Left lobe of liver (tissue), 2 donors: ENCODE measurements at regions not wholly inside any gene's neighbourhood (a gene's known extent, or its start where the extent isn't known, plus 50 kb on each side); places are given as distances from the start of the nearest gene placed in this dataset.

Source experiments
- ATAC-seq: fragments of 200-7000 bp; cut with Tn5 transposase; one replicate; pipeline ENCODE4 v1.9.1; 2020; ENCODE audit warnings: mild to moderate bottlenecking, moderate library complexity
- DNase-seq: peaks from one replicate; pipeline ENCODE4 v3.0.0-alpha.2; 2020; ENCODE audit warnings: low spot score
- donor health status: DM: no; HTN: no; CAD: no; lungs with moderate emphysema.
- donor health status: DM: no; HTN: yes; CAD: no.

- no peak for DNase-seq
- no peak for ATAC-seq
These were observed 674.5 kb upstream of the CXADR start for GRCh38 chr21:16838331-16838730.

DNA sequence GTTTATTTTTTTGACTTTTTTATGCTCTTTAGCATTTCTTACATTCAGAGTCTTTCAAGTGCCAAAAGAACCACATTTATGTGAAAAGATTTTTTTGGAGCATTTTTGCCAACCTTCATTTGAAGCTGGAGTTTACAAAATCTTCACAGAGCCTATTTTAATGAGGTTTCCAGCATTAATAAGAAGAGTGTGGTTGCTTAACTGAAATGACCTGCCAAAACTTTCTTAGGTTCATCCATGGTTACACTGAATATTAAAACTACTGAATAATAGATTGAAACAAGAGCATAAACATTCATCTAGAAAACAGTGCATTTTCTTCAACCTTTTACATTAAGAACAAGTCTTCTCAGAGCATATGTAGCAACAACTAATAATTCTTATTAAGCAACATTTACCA lies 672.3 kb upstream of the CXADR start:
- no peak for DNase-seq
- no peak for ATAC-seq

GRCh38 chr21:16841975-16842695 lies 670.7 kb upstream of the CXADR start:
- ATAC-seq (no peak), DNase-seq (no peak)

- no peak for DNase-seq
- no peak for ATAC-seq
These were observed 670.2 kb upstream of the CXADR start for GRCh38 chr21:16842696-16843035.

- DNase-seq (no peak), ATAC-seq (no peak)
These were observed 665.6 kb upstream of the CXADR start for GRCh38 chr21:16847211-16847610.

DNA sequence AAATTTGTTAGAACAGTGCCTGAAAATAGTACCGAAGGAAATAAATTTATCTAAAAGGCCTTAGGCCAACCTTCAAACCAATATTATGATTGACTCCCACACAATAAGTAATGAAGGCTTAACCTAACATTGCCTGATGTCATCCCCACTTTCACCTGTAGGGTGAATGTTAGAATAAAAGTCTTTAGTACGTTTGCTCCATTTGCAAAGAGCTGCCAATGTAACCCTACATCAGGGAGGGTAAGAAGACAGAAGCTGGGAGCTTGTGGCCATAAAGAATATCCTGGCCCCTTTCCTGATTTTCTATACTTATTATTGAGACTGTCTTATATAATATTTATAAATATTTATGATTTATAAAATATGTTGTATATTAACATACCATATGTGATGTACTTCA lies 661.8 kb upstream of the CXADR start:
- ATAC-seq (no peak), DNase-seq (no peak)

- DNase-seq: no peak
- ATAC-seq: no peak
These were observed 657.6 kb upstream of the CXADR start for GRCh38 chr21:16855164-16855667.

DNA sequence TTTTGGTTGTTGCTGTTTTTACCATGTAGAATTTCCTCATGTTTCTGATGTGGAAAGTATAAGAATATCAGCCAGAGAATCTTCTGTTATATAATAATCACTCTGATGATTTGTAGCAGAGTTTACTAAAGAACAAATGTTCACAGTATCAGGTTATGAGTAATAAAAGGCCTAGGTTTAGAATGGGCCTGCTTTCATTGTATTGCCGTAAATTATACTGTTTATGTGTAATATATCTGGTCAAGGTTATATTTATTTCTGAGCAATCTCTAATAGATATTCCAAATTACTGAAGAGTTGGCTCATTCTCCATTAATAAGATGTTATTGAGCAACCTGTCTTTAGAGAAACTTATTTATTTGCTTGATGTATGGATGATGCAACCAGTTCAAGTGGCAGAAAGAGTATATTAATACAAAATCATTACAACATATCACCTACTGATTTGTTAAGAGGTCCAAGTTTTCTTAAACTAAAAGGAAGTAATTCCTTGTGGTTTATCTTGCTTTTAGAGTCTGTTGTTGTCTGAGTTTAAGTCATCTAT lies 649.4 kb upstream of the CXADR start:
- DNase-seq (no peak), ATAC-seq (no peak)

- ATAC-seq (no peak), DNase-seq (no peak)
These were observed 648.9 kb upstream of the CXADR start for GRCh38 chr21:16863908-16864307.

DNA sequence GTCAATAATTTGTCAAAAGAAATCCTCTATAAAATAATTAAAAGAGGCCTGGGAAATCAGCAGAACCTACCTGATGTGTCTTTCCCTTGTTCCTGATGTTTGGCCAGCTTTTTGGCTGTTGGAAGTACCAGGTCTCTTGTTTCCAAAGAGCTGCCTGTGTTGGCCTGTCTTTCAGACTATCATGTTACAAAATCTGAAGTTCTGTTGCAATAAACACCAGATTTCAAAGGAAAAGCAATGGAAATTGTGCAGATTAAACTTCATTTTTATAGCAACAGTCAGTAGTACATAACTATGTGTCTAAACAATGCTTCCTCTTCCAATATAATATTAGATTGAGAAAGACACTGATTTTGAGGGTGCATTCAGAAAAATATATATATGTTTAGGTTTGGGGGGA lies 647.2 kb upstream of the CXADR start:
- ATAC-seq (no peak), DNase-seq (no peak)

GRCh38 chr21:16866851-16867250 lies 646.0 kb upstream of the CXADR start:
- no peak for DNase-seq
- no peak for ATAC-seq

- DNase-seq (no peak), ATAC-seq (no peak)
These were observed 642.7 kb upstream of the CXADR start for GRCh38 chr21:16870103-16870502.

DNA sequence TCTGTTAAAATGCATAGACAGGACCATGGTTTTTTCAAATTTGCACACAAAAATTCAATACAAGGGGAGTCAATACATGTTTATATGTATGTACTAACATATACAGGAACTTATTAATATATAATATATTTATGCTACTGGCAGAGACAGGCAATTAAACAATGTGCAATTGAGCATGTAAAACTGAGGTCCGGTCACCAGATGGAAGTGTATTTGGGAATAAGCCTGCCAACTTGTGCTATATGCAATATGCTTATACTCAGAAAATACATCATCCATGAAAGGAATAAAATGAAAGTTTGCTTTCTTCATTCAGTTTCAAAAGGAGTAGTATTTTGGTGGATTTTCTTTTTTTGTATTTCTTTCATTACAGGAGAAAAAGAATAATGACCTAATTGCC lies 640.2 kb upstream of the CXADR start:
- DNase-seq: no peak
- no peak for ATAC-seq

DNA sequence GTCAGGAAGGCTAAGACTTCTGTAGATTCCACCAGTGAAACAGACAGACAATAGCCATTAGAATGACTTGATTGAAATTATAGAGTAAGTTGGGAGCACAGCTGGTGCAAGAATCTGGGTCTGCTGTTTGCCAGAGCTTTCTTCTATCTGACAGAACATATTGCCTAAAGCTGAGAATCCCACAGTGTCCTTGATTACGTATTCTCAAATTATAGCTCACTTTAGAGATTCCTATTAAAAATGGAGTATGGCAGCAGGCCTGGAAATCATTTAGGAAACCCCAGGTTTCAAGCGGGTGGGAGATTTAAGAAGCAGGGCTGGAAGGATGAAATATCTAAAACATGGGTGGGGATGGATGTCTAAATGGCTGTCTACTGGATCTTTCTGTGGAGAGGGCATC lies 639.7 kb upstream of the CXADR start:
- ATAC-seq (no peak), DNase-seq (no peak)

- DNase-seq (no peak), ATAC-seq (no peak)
These were observed 639.2 kb upstream of the CXADR start for GRCh38 chr21:16873596-16873995.

- DNase-seq (no peak), ATAC-seq (no peak)
These were observed 633.4 kb upstream of the CXADR start for GRCh38 chr21:16879479-16879878.

- ATAC-seq (no peak), DNase-seq (no peak)
These were observed 621.0 kb upstream of the CXADR start for GRCh38 chr21:16891821-16892220.

DNA sequence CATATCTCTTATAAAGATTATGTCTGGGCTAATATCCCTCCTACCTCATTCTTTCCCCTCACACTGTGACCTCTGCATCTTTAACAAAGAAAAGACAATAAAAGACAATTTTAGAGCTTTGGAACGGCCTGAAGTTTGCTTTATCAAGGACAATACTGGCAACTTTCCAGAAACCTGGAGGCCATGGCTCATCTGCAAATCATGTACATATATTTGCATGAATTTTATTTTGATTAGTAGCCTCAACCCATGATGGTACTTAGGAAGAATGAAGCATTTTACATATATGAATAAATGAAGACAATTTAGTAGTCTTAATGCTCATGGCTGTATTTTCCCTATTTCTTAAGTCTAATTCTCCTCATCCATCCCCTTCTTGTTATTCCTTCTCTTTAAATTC lies 612.2 kb upstream of the CXADR start:
- ATAC-seq (no peak), DNase-seq (no peak)

DNA sequence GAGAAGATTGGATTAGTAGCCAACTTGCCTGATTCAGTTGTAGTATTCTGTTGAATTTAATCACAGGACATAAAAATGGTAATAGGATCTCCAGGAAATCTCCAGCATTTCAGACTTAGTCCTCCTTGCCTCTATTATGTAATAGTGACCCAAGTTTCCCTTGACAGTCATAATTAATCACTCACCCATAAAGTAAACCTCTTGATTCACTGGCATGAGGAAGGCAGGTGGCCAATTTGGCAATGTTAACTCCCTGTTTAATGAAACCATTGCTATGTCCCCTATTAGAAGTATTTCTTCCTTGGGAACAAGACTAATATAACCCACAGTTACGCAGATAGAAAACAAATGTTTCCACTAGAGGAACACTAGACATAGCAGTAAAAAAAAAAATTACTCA lies 604.8 kb upstream of the CXADR start:
- ATAC-seq: no peak

GRCh38 chr21:16910435-16911165 lies 602.2 kb upstream of the CXADR start:
- no peak for DNase-seq

More for the DNA sequence above, 604.8 kb upstream of the CXADR start:
- no peak for DNase-seq

GRCh38 chr21:16911166-16911607 lies 601.7 kb upstream of the CXADR start:
- ATAC-seq: no peak
- no peak for DNase-seq

More at GRCh38 chr21:16910435-16911165, 602.2 kb upstream of the CXADR start:
- no peak for ATAC-seq

DNA sequence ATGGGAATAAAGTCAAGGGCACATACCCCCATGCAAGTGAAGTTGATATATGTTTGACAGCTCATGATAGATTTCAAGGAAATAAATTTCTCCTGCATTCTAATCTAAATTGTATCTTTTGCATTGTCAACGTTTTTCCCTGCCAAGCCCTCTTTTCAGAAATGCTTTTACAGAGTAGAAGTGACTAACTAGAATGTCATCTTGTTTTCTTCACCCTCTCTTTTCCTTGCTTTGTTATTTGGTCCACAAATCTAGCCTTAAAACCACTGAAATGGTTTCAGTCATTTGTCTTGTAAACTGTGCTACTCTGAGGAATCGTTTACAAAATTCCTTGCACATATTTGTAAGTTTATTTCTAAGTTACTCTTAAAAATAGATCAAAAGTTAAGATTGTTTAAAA lies 600.8 kb upstream of the CXADR start:
- ATAC-seq (no peak), DNase-seq (no peak)
